WTC11 (cell line): ENCODE measurements at regions not wholly inside any gene's neighbourhood (a gene's known extent, or its start where the extent isn't known, plus 50 kb on each side); places are given as distances from the start of the nearest gene placed in this dataset.

ENCODE experiments used
- ATAC-seq: fragments of 200-7000 bp; cut with Tn5 transposase; 2 replicates; pipeline ENCODE4 v1.10.0; 2021; ENCODE audit warnings: mild to moderate bottlenecking, moderate library complexity
- CTCF ChIA-PET: fragments of 300-600 bp; sonication (Branson Sonifier 250); formaldehyde crosslinking; loops from one replicate; lab custom pipeline; 2021; ENCODE audit warnings: antibody characterized with exemption; lab: Charles Lee
- POLR2A ChIA-PET: fragments of 350-600 bp; sonication (Branson Sonifier 250); formaldehyde crosslinking; loops from one replicate; lab custom pipeline; 2021; ENCODE audit warnings: antibody characterized with exemption; lab: Charles Lee
- DNase-seq: peaks from one replicate; pipeline ENCODE4 v3.0.0; 2021; ENCODE audit warnings: low spot score
- H3K27ac Mint-ChIP-seq: 2 replicates; pipeline ENCODE4 v1.8.0; 2021; ENCODE audit warnings: mixed read lengths
- H3K27me3 Mint-ChIP-seq: 2 replicates; pipeline ENCODE4 v1.8.0; 2021; ENCODE audit warnings: low read depth, mild to moderate bottlenecking, moderate library complexity, mixed read lengths
- H3K36me3 Mint-ChIP-seq: 2 replicates; pipeline ENCODE4 v1.8.0; 2021; ENCODE audit warnings: mixed read lengths
- H3K4me1 Mint-ChIP-seq: 2 replicates; pipeline ENCODE4 v1.8.0; 2022; ENCODE audit warnings: mixed read lengths
- H3K4me3 Mint-ChIP-seq: 2 replicates; pipeline ENCODE4 v1.8.0; 2021; ENCODE audit warnings: mild to moderate bottlenecking, moderate library complexity, mixed read lengths
- H3K9me3 Mint-ChIP-seq: 2 replicates; pipeline ENCODE4 v1.8.0; 2021; ENCODE audit warnings: mixed read lengths
- CBFB ChIP-seq: sonication (generic); formaldehyde crosslinking; IDR thresholded peaks from 2 replicates; pipeline ENCODE4 v1.8.1; 2022; ENCODE audit warnings: mild to moderate bottlenecking, low read depth, missing genetic modification reagents
- GABPB1 ChIP-seq: sonication (generic); formaldehyde crosslinking; IDR thresholded peaks from 2 replicates; pipeline ENCODE4 v1.8.1; 2023; ENCODE audit warnings: mild to moderate bottlenecking, missing genetic modification reagents
- HMGA2 ChIP-seq: fragments of 250-450 bp; sonication (Bioruptor Pico); IDR thresholded peaks from 2 replicates; pipeline ENCODE4 v1.4.0; 2021; ENCODE audit warnings: mild to moderate bottlenecking, moderate library complexity
- JAZF1 ChIP-seq: fragments of 250-450 bp; sonication (Bioruptor Pico); IDR thresholded peaks from 2 replicates; pipeline ENCODE4 v1.9.0; 2021; ENCODE audit warnings: moderate library complexity, mild to moderate bottlenecking, inconsistent platforms
- NFE2L1 ChIP-seq: sonication (generic); formaldehyde crosslinking; IDR thresholded peaks from 2 replicates; pipeline ENCODE4 v1.8.1; 2023; ENCODE audit warnings: missing genetic modification reagents
- NFYB ChIP-seq: sonication (generic); formaldehyde crosslinking; conservative IDR thresholded peaks from 2 replicates; pipeline ENCODE4 v1.8.0; 2022; ENCODE audit warnings: low read depth, missing genetic modification reagents
- SMAD3 ChIP-seq: sonication (generic); formaldehyde crosslinking; IDR thresholded peaks from 2 replicates; pipeline ENCODE4 v1.8.0; 2022; ENCODE audit warnings: missing genetic modification reagents, mild to moderate bottlenecking, borderline replicate concordance
- SOX15 ChIP-seq: fragments of 250-450 bp; sonication (Bioruptor Pico); IDR thresholded peaks from 2 replicates; pipeline ENCODE4 v1.9.0; 2021; ENCODE audit warnings: mild to moderate bottlenecking
- ZNF121 ChIP-seq: sonication (generic); formaldehyde crosslinking; IDR thresholded peaks from 2 replicates; pipeline ENCODE4 v1.8.0; 2023; ENCODE audit warnings: missing genetic modification reagents
- ZNF317 ChIP-seq: sonication (generic); formaldehyde crosslinking; IDR thresholded peaks from 2 replicates; pipeline ENCODE4 v1.8.1; 2023; ENCODE audit warnings: low read depth, mild to moderate bottlenecking, moderate library complexity, missing genetic modification reagents, borderline replicate concordance
- ZNF671 ChIP-seq: fragments of 250-450 bp; sonication (Bioruptor Pico); IDR thresholded peaks from 2 replicates; pipeline ENCODE4 v1.8.0; 2021; ENCODE audit warnings: mild to moderate bottlenecking
- TF ChIP-seq, protein P1 (sequence below): sonication (generic); formaldehyde crosslinking; IDR thresholded peaks from 2 replicates; pipeline ENCODE4 v1.8.1; 2023; ENCODE audit warnings: mild to moderate bottlenecking, moderate library complexity, missing genetic modification reagents
- TF ChIP-seq, protein P2 (sequence below): fragments of 250-450 bp; sonication (Bioruptor Pico); IDR thresholded peaks from 2 replicates; pipeline ENCODE4 v2.1.2; 2022; ENCODE audit warnings: mild to moderate bottlenecking, moderate library complexity
- TF ChIP-seq, protein P3 (sequence below): sonication (generic); formaldehyde crosslinking; IDR thresholded peaks from 2 replicates; pipeline ENCODE4 v1.8.1; 2023; ENCODE audit warnings: mild to moderate bottlenecking, missing genetic modification reagents
- TF ChIP-seq, protein P4 (sequence below): fragments of 250-450 bp; sonication (Bioruptor Pico); IDR thresholded peaks from 2 replicates; pipeline ENCODE4 v1.8.0; 2021; ENCODE audit warnings: mild to moderate bottlenecking
- TF ChIP-seq, protein P5 (sequence below): sonication (generic); formaldehyde crosslinking; IDR thresholded peaks from 2 replicates; pipeline ENCODE4 v1.8.1; 2023; ENCODE audit warnings: mild to moderate bottlenecking, missing genetic modification reagents, moderate library complexity
- TF ChIP-seq, protein P6 (sequence below): sonication (generic); formaldehyde crosslinking; IDR thresholded peaks from 2 replicates; pipeline ENCODE4 v1.8.0; 2022; ENCODE audit warnings: mild to moderate bottlenecking, missing genetic modification reagents
- TF ChIP-seq, protein P7 (sequence below): sonication (generic); formaldehyde crosslinking; IDR thresholded peaks from 2 replicates; pipeline ENCODE4 v1.8.1; 2023; ENCODE audit warnings: mild to moderate bottlenecking, missing genetic modification reagents, moderate library complexity
- TF ChIP-seq, protein P8 (sequence below): sonication (generic); formaldehyde crosslinking; conservative IDR thresholded peaks from 2 replicates; pipeline ENCODE4 v1.8.1; 2023; ENCODE audit warnings: mild to moderate bottlenecking, low read depth, missing genetic modification reagents, moderate library complexity
- TF ChIP-seq, protein P9 (sequence below): sonication (generic); formaldehyde crosslinking; IDR thresholded peaks from 2 replicates; pipeline ENCODE4 v1.8.1; 2022; ENCODE audit warnings: low read depth, missing genetic modification reagents, borderline replicate concordance
- TF ChIP-seq, protein P10 (sequence below): sonication (generic); formaldehyde crosslinking; IDR thresholded peaks from 2 replicates; pipeline ENCODE4 v1.8.1; 2022; ENCODE audit warnings: missing genetic modification reagents, borderline replicate concordance

DNA sequence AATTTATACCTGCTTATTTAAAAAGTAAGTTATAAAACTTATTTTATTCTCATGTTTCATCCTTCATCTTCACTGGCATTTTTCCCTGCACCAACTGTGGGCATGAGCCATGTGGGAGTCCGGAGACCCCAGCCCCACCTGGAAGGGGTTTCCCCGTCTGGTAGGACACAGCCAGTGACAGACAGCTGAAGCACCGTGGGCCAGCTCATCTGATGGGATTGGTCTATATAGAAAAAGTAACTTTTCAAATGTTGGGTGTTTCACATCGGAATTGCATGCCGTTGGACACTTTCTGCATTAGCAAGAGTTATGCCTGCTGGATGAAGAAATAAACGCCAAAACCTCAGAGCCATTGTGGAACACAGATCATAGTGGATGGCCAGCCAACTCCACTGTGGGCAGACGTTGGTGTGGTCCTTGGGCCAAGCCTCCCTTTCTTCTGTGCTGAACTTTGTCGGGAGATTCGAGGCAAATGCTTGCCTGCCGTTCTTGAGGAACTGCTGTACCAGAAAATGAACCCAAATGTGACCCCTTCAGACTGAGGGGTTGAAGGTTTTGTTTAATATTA lies 1329.3 kb downstream of the TBC1D22A start (continued):
- TF ChIP-seq, protein P1, sequence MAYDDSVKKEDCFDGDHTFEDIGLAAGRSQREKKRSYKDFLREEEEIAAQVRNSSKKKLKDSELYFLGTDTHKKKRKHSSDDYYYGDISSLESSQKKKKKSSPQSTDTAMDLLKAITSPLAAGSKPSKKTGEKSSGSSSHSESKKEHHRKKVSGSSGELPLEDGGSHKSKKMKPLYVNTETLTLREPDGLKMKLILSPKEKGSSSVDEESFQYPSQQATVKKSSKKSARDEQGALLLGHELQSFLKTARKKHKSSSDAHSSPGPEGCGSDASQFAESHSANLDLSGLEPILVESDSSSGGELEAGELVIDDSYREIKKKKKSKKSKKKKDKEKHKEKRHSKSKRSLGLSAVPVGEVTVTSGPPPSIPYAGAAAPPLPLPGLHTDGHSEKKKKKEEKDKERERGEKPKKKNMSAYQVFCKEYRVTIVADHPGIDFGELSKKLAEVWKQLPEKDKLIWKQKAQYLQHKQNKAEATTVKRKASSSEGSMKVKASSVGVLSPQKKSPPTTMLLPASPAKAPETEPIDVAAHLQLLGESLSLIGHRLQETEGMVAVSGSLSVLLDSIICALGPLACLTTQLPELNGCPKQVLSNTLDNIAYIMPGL (CRISPR knock-in tag), result no peak
- TF ChIP-seq, protein P2, sequence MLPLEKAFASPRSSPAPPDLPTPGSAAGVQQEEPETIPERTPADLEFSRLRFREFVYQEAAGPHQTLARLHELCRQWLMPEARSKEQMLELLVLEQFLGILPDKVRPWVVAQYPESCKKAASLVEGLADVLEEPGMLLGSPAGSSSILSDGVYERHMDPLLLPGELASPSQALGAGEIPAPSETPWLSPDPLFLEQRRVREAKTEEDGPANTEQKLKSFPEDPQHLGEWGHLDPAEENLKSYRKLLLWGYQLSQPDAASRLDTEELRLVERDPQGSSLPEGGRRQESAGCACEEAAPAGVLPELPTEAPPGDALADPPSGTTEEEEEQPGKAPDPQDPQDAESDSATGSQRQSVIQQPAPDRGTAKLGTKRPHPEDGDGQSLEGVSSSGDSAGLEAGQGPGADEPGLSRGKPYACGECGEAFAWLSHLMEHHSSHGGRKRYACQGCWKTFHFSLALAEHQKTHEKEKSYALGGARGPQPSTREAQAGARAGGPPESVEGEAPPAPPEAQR (CRISPR knock-in tag), result no peak
- no peak for TF ChIP-seq SMAD3
- TF ChIP-seq, protein P3, sequence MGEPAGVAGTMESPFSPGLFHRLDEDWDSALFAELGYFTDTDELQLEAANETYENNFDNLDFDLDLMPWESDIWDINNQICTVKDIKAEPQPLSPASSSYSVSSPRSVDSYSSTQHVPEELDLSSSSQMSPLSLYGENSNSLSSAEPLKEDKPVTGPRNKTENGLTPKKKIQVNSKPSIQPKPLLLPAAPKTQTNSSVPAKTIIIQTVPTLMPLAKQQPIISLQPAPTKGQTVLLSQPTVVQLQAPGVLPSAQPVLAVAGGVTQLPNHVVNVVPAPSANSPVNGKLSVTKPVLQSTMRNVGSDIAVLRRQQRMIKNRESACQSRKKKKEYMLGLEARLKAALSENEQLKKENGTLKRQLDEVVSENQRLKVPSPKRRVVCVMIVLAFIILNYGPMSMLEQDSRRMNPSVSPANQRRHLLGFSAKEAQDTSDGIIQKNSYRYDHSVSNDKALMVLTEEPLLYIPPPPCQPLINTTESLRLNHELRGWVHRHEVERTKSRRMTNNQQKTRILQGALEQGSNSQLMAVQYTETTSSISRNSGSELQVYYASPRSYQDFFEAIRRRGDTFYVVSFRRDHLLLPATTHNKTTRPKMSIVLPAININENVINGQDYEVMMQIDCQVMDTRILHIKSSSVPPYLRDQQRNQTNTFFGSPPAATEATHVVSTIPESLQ (CRISPR knock-in tag), result no peak

DNA sequence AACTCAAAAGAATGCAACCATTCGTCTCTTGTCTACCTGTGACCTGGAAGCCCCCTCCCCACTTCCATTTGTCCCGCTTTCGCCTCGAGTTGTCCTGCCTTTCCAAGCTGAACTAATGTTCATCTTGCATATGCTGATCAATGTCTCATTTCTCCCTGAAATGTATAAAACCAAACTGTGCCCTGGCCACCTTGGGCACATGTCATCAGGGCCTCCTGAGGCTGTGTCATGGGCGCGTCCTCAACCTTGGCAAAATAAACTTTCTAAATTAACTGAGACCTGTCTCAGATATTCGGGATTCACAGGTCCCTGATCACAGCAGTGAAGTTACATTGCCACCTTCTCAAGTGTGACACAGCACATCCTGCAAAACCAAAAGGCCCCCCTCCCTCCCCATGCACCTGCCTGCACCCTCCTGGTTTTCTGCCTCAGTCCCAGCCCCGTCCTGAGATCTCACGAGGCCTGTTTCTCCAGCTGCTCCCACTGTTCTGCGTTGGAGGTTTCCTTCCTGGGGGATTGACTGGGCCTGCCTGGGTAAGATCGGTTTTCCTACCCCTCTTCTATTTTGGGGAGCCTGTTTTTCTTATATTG lies 1328.7 kb downstream of the TBC1D22A start:
- Mint-ChIP-seq H3K4me3 (no peak overlapping the region), H3K9me3 (no peaks in the 10 kb centered on the region), H3K4me1 (0 out of 2 replicates have a peak, but pooled peaks cover 2% of the 10 kb centered on the region), H3K27me3 (no peaks in the 10 kb centered on the region), H3K27ac (no peak overlapping the region), H3K36me3 (no peaks in the 10 kb centered on the region)
- ATAC-seq (no peak), DNase-seq (no peak)
- ChIA-PET CTCF (no interaction called here), POLR2A (no interaction called here)
- TF ChIP-seq HMGA2 (CRISPR knock-in tag), result no peak
- TF ChIP-seq NFYB (CRISPR knock-in tag), result no peak
- no peak for TF ChIP-seq ZNF317 (CRISPR knock-in tag)
- TF ChIP-seq, protein P4, sequence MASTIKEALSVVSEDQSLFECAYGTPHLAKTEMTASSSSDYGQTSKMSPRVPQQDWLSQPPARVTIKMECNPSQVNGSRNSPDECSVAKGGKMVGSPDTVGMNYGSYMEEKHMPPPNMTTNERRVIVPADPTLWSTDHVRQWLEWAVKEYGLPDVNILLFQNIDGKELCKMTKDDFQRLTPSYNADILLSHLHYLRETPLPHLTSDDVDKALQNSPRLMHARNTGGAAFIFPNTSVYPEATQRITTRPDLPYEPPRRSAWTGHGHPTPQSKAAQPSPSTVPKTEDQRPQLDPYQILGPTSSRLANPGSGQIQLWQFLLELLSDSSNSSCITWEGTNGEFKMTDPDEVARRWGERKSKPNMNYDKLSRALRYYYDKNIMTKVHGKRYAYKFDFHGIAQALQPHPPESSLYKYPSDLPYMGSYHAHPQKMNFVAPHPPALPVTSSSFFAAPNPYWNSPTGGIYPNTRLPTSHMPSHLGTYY (CRISPR knock-in tag), result no peak
- TF ChIP-seq ZNF671 (CRISPR knock-in tag), result no peak
- TF ChIP-seq, protein P5, sequence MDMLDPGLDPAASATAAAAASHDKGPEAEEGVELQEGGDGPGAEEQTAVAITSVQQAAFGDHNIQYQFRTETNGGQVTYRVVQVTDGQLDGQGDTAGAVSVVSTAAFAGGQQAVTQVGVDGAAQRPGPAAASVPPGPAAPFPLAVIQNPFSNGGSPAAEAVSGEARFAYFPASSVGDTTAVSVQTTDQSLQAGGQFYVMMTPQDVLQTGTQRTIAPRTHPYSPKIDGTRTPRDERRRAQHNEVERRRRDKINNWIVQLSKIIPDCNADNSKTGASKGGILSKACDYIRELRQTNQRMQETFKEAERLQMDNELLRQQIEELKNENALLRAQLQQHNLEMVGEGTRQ (CRISPR knock-in tag), result no peak
- TF ChIP-seq, protein P6, sequence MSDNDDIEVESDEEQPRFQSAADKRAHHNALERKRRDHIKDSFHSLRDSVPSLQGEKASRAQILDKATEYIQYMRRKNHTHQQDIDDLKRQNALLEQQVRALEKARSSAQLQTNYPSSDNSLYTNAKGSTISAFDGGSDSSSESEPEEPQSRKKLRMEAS (CRISPR knock-in tag), result no peak
- TF ChIP-seq NFE2L1 (CRISPR knock-in tag), result no peak
- no peak for TF ChIP-seq CBFB
- no peak for TF ChIP-seq ZNF121 (CRISPR knock-in tag)
- TF ChIP-seq GABPB1 (CRISPR knock-in tag), result no peak
- TF ChIP-seq, protein P7, sequence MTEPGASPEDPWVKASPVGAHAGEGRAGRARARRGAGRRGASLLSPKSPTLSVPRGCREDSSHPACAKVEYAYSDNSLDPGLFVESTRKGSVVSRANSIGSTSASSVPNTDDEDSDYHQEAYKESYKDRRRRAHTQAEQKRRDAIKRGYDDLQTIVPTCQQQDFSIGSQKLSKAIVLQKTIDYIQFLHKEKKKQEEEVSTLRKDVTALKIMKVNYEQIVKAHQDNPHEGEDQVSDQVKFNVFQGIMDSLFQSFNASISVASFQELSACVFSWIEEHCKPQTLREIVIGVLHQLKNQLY (CRISPR knock-in tag), result no peak
- TF ChIP-seq, protein P8, sequence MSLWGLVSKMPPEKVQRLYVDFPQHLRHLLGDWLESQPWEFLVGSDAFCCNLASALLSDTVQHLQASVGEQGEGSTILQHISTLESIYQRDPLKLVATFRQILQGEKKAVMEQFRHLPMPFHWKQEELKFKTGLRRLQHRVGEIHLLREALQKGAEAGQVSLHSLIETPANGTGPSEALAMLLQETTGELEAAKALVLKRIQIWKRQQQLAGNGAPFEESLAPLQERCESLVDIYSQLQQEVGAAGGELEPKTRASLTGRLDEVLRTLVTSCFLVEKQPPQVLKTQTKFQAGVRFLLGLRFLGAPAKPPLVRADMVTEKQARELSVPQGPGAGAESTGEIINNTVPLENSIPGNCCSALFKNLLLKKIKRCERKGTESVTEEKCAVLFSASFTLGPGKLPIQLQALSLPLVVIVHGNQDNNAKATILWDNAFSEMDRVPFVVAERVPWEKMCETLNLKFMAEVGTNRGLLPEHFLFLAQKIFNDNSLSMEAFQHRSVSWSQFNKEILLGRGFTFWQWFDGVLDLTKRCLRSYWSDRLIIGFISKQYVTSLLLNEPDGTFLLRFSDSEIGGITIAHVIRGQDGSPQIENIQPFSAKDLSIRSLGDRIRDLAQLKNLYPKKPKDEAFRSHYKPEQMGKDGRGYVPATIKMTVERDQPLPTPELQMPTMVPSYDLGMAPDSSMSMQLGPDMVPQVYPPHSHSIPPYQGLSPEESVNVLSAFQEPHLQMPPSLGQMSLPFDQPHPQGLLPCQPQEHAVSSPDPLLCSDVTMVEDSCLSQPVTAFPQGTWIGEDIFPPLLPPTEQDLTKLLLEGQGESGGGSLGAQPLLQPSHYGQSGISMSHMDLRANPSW, result no peak
- TF ChIP-seq, protein P9, sequence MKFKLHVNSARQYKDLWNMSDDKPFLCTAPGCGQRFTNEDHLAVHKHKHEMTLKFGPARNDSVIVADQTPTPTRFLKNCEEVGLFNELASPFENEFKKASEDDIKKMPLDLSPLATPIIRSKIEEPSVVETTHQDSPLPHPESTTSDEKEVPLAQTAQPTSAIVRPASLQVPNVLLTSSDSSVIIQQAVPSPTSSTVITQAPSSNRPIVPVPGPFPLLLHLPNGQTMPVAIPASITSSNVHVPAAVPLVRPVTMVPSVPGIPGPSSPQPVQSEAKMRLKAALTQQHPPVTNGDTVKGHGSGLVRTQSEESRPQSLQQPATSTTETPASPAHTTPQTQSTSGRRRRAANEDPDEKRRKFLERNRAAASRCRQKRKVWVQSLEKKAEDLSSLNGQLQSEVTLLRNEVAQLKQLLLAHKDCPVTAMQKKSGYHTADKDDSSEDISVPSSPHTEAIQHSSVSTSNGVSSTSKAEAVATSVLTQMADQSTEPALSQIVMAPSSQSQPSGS (CRISPR knock-in tag), result no peak
- no peak for TF ChIP-seq SOX15
- TF ChIP-seq JAZF1 (CRISPR knock-in tag), result no peak
- TF ChIP-seq, protein P10, sequence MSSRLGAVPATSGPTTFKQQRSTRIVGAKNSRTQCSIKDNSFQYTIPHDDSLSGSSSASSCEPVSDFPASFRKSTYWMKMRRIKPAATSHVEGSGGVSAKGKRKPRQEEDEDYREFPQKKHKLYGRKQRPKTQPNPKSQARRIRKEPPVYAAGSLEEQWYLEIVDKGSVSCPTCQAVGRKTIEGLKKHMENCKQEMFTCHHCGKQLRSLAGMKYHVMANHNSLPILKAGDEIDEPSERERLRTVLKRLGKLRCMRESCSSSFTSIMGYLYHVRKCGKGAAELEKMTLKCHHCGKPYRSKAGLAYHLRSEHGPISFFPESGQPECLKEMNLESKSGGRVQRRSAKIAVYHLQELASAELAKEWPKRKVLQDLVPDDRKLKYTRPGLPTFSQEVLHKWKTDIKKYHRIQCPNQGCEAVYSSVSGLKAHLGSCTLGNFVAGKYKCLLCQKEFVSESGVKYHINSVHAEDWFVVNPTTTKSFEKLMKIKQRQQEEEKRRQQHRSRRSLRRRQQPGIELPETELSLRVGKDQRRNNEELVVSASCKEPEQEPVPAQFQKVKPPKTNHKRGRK (CRISPR knock-in tag), result no peak
